ENCODE measurements at regions not wholly inside any gene's neighbourhood (a gene's known extent, or its start where the extent isn't known, plus 50 kb on each side); places are given as distances from the start of the nearest gene placed in this dataset.
A peak's percentile ranks its signal among the peaks of the same experiment; 100 is the strongest.
"Not testable (repeated sequence)": the region's sequence is repeated elsewhere in the genome, so short reads cannot be mapped to it uniquely, and the experiment has no call there.

GRCh38 chr16:33623535-33624077, 164.2 kb downstream of the TP53TG3F start:
- H3K9me3 Mint-ChIP-seq, result peaks cover 2 to 11% (median 5%) of the 10 kb centered on the region in 7 donors
- H2AFZ ChIP-seq (ENCODE audit: insufficient read depth, low read depth, low read length, poor library complexity, severe bottlenecking); H3K36me3 ChIP-seq (replicated peaks in 1 of 2; ENCODE audit: control insufficient read depth in 1 of 2, insufficient read depth in 2 of 2, low read length in 2 of 2); DNase-seq; H3K27me3 ChIP-seq (ENCODE audit: control insufficient read depth in 2 of 2, insufficient read depth in 2 of 2, low read length in 2 of 2); H3K27ac Mint-ChIP-seq; H3K4me2 ChIP-seq (replicated peaks; ENCODE audit: extremely low read depth, low read length, poor library complexity, severe bottlenecking); H3K4me1 Mint-ChIP-seq; H3K27ac ChIP-seq (ENCODE audit: low read depth in 1 of 2, low read length in 2 of 2); H3K4me3 Mint-ChIP-seq; H3K4me3 ChIP-seq (replicated peaks in 1 of 3; ENCODE audit: low read depth in 2 of 3, low read length in 3 of 3); H3K79me2 ChIP-seq (ENCODE audit: insufficient read depth, low read length); H3K27me3 Mint-ChIP-seq (ENCODE audit: low read depth in 3 of 3); H3K9ac ChIP-seq (ENCODE audit: insufficient read depth, low read length, poor library complexity, severe bottlenecking); H3K4me1 ChIP-seq (ENCODE audit: control insufficient read depth in 1 of 2, insufficient read depth in 2 of 2, low read length in 2 of 2); H3K9me3 ChIP-seq (replicated peaks in 1 of 2; ENCODE audit: control insufficient read depth in 1 of 2, insufficient read depth in 1 of 2, low read length in 2 of 2); H4K20me1 ChIP-seq (ENCODE audit: insufficient read depth, low read length); intact Hi-C loops (cut with micrococcal nuclease); H3K36me3 Mint-ChIP-seq: not testable (repeated sequence)
- no CpG with 5 or more reads among the region's 4 CpGs for WGBS (ENCODE audit: insufficient coverage)

DNA sequence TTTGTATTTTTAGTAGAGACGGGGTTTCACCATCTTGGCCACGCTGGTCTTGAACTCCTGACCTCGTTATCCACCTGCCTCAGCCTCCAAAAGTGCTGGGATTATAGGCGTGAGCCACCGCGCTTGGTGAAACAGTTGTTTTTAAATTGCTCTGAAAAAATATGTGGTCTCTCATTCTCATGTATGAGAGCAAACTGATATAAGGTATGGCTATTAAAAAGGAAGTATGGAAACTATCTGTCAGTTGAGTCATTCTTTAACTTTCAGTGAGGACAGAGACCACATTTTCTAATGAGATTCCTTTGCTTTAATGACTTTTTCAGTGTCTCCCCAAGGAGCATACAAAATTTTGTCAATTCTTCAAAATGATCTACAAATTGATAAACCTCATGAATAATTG, 169.5 kb downstream of the TP53TG3F start:
- H3K36me3 Mint-ChIP-seq; H3K4me3 ChIP-seq (replicated peaks in 1 of 3; ENCODE audit: low read depth in 2 of 3, low read length in 3 of 3); DNase-seq; intact Hi-C loops (cut with micrococcal nuclease); H3K4me3 Mint-ChIP-seq; H3K9me3 ChIP-seq (replicated peaks in 1 of 2; ENCODE audit: control insufficient read depth in 1 of 2, insufficient read depth in 1 of 2, low read length in 2 of 2); H3K4me1 Mint-ChIP-seq; H3K27me3 ChIP-seq (ENCODE audit: control insufficient read depth in 2 of 2, insufficient read depth in 2 of 2, low read length in 2 of 2); H4K20me1 ChIP-seq (ENCODE audit: insufficient read depth, low read length); H3K27ac ChIP-seq (ENCODE audit: low read depth in 1 of 2, low read length in 2 of 2); H3K79me2 ChIP-seq (ENCODE audit: insufficient read depth, low read length); H3K36me3 ChIP-seq (replicated peaks in 1 of 2; ENCODE audit: control insufficient read depth in 1 of 2, insufficient read depth in 2 of 2, low read length in 2 of 2); H3K9ac ChIP-seq (ENCODE audit: insufficient read depth, low read length, poor library complexity, severe bottlenecking); H3K4me1 ChIP-seq (ENCODE audit: control insufficient read depth in 1 of 2, insufficient read depth in 2 of 2, low read length in 2 of 2); H2AFZ ChIP-seq (ENCODE audit: insufficient read depth, low read depth, low read length, poor library complexity, severe bottlenecking); H3K4me2 ChIP-seq (replicated peaks; ENCODE audit: extremely low read depth, low read length, poor library complexity, severe bottlenecking); H3K27me3 Mint-ChIP-seq (ENCODE audit: low read depth in 3 of 3): not testable (repeated sequence)
- Mint-ChIP-seq H3K27ac (peak overlapping the region in 1 of 7 donors; percentile 63), H3K9me3 (peaks cover 0 to 11% (median 2%) of the 10 kb centered on the region in 7 donors)
- no CpG with 5 or more reads among the region's 6 CpGs for WGBS (ENCODE audit: insufficient coverage)

GRCh38 chr16:33631713-33632112, 172.3 kb downstream of the TP53TG3F start:
- H3K4me1 ChIP-seq (ENCODE audit: control insufficient read depth in 1 of 2, insufficient read depth in 2 of 2, low read length in 2 of 2); H3K27ac Mint-ChIP-seq; H3K4me1 Mint-ChIP-seq; H3K36me3 Mint-ChIP-seq; H4K20me1 ChIP-seq (ENCODE audit: insufficient read depth, low read length); H3K4me3 Mint-ChIP-seq; H3K27ac ChIP-seq (ENCODE audit: low read depth in 1 of 2, low read length in 2 of 2); H3K27me3 ChIP-seq (ENCODE audit: control insufficient read depth in 2 of 2, insufficient read depth in 2 of 2, low read length in 2 of 2); intact Hi-C loops (cut with micrococcal nuclease); H3K79me2 ChIP-seq (ENCODE audit: insufficient read depth, low read length); H3K4me3 ChIP-seq (replicated peaks in 1 of 3; ENCODE audit: low read depth in 2 of 3, low read length in 3 of 3); DNase-seq; H3K9ac ChIP-seq (ENCODE audit: insufficient read depth, low read length, poor library complexity, severe bottlenecking); H3K36me3 ChIP-seq (replicated peaks in 1 of 2; ENCODE audit: control insufficient read depth in 1 of 2, insufficient read depth in 2 of 2, low read length in 2 of 2); H3K9me3 ChIP-seq (replicated peaks in 1 of 2; ENCODE audit: control insufficient read depth in 1 of 2, insufficient read depth in 1 of 2, low read length in 2 of 2); H3K4me2 ChIP-seq (replicated peaks; ENCODE audit: extremely low read depth, low read length, poor library complexity, severe bottlenecking); H2AFZ ChIP-seq (ENCODE audit: insufficient read depth, low read depth, low read length, poor library complexity, severe bottlenecking); H3K27me3 Mint-ChIP-seq (ENCODE audit: low read depth in 3 of 3): not testable (repeated sequence)
- peaks cover 0 to 11% (median 3%) of the 10 kb centered on the region in 7 donors for H3K9me3 Mint-ChIP-seq
- 78% methylated on average over 3 of the region's 4 CpGs for WGBS (ENCODE audit: insufficient coverage)

DNA sequence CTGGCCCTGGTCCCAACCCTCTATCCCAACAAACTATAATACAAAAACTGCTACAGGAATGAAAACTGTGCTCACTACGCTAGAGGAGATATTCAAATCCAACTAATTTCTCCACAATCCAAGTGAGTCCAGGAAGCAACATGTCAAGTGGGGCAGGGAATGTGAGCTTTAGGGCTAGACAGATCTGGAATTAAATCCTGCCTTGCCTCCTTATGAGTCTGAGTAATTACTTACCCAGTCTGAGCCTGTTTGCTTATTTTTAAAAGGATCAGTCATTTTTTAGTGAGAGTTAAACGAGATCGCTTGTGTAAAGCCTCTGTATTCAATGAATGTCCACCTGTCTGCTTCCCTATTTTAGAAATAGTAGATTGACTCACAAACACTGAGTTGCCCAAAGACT, 174.6 kb downstream of the TP53TG3F start:
- H3K9me3 Mint-ChIP-seq; H3K4me1 Mint-ChIP-seq; intact Hi-C loops (cut with micrococcal nuclease); H3K27me3 ChIP-seq (ENCODE audit: control insufficient read depth in 2 of 2, insufficient read depth in 2 of 2, low read length in 2 of 2); H3K36me3 ChIP-seq (replicated peaks in 1 of 2; ENCODE audit: control insufficient read depth in 1 of 2, insufficient read depth in 2 of 2, low read length in 2 of 2); H3K4me3 ChIP-seq (replicated peaks in 1 of 3; ENCODE audit: low read depth in 2 of 3, low read length in 3 of 3); H3K27ac Mint-ChIP-seq; H3K9me3 ChIP-seq (replicated peaks in 1 of 2; ENCODE audit: control insufficient read depth in 1 of 2, insufficient read depth in 1 of 2, low read length in 2 of 2); H3K27me3 Mint-ChIP-seq (ENCODE audit: low read depth in 3 of 3); H4K20me1 ChIP-seq (ENCODE audit: insufficient read depth, low read length); H3K4me3 Mint-ChIP-seq; H3K4me1 ChIP-seq (ENCODE audit: control insufficient read depth in 1 of 2, insufficient read depth in 2 of 2, low read length in 2 of 2); H3K4me2 ChIP-seq (replicated peaks; ENCODE audit: extremely low read depth, low read length, poor library complexity, severe bottlenecking); H3K36me3 Mint-ChIP-seq; H3K79me2 ChIP-seq (ENCODE audit: insufficient read depth, low read length); H3K9ac ChIP-seq (ENCODE audit: insufficient read depth, low read length, poor library complexity, severe bottlenecking); H2AFZ ChIP-seq (ENCODE audit: insufficient read depth, low read depth, low read length, poor library complexity, severe bottlenecking); DNase-seq; H3K27ac ChIP-seq (ENCODE audit: low read depth in 1 of 2, low read length in 2 of 2): not testable (repeated sequence)
- no CpG with 5 or more reads among the region's 3 CpGs for WGBS (ENCODE audit: insufficient coverage)
